Hippocampal formation (tissue), 2 donors: ENCODE measurements at regions not wholly inside any gene's neighbourhood (a gene's known extent, or its start where the extent isn't known, plus 50 kb on each side); places are given as distances from the start of the nearest gene placed in this dataset.
"Not testable (repeated sequence)": the region's sequence is repeated elsewhere in the genome, so short reads cannot be mapped to it uniquely, and the experiment has no call there.

Experiments used
- DNase-seq, 2 donors: peaks; one replicate each; lab custom pipeline; 2025; lab: John Stamatoyannopoulos, UW

GRCh38 chr4:29948451-29948850 lies 771.7 kb upstream of the PCDH7 start:
- no peak for DNase-seq

- DNase-seq = no peak
Observed at GRCh38 chr4:29948858-29949257, 771.3 kb upstream of the PCDH7 start.

- DNase-seq = no peak
Observed at GRCh38 chr4:29966386-29966785, 753.8 kb upstream of the PCDH7 start.

GRCh38 chr4:29970626-29971025 lies 749.5 kb upstream of the PCDH7 start:
- DNase-seq = no peak

- no peak for DNase-seq
Observed at GRCh38 chr4:29972121-29972520, 748.0 kb upstream of the PCDH7 start.

- DNase-seq = no peak
Observed at GRCh38 chr4:29983890-29984289, 736.3 kb upstream of the PCDH7 start.

- no peak for DNase-seq
Observed at GRCh38 chr4:30001628-30002027, 718.5 kb upstream of the PCDH7 start.

- no peak for DNase-seq
Observed at GRCh38 chr4:30002341-30002740, 717.8 kb upstream of the PCDH7 start.

GRCh38 chr4:30005995-30006394 lies 714.2 kb upstream of the PCDH7 start:
- no peak for DNase-seq

GRCh38 chr4:30024526-30024925 lies 695.6 kb upstream of the PCDH7 start:
- DNase-seq = no peak

- no peak for DNase-seq
Observed at GRCh38 chr4:30028826-30029225, 691.3 kb upstream of the PCDH7 start.

- DNase-seq = peak in 1 of 2 donors; percentile 4
Observed at GRCh38 chr4:30056016-30056766, 664.0 kb upstream of the PCDH7 start.

GRCh38 chr4:30068234-30068633 lies 651.9 kb upstream of the PCDH7 start:
- no peak for DNase-seq

- no peak for DNase-seq
Observed at GRCh38 chr4:30073011-30073710, 647.0 kb upstream of the PCDH7 start.

- not testable (repeated sequence) for DNase-seq
Observed at GRCh38 chr4:30092420-30093128, 627.6 kb upstream of the PCDH7 start.

GRCh38 chr4:30094887-30095286 lies 625.3 kb upstream of the PCDH7 start:
- no peak for DNase-seq

- DNase-seq = no peak
Observed at GRCh38 chr4:30103455-30103854, 616.7 kb upstream of the PCDH7 start.

- no peak for DNase-seq
Observed at GRCh38 chr4:30116401-30116800, 603.8 kb upstream of the PCDH7 start.

GRCh38 chr4:30117433-30117832 lies 602.7 kb upstream of the PCDH7 start:
- no peak for DNase-seq

- DNase-seq = no peak
Observed at GRCh38 chr4:30122711-30123110, 597.5 kb upstream of the PCDH7 start.

GRCh38 chr4:30124621-30125020 lies 595.5 kb upstream of the PCDH7 start:
- DNase-seq = not testable (repeated sequence)

- DNase-seq = no peak
Observed at GRCh38 chr4:30125868-30126267, 594.3 kb upstream of the PCDH7 start.

GRCh38 chr4:30126351-30126750 lies 593.8 kb upstream of the PCDH7 start:
- DNase-seq = no peak
